Endothelial cell of umbilical vein (primary cell): ENCODE measurements at regions not wholly inside any gene's neighbourhood (a gene's known extent, or its start where the extent isn't known, plus 50 kb on each side); places are given as distances from the start of the nearest gene placed in this dataset.

Experiments
- BruUV-seq: library from RNA; stranded (reverse); fragments of 400-500 nt; replicated peaks from 2 replicates; lab custom pipeline; 2021; lab: Mats Ljungman, UMichigan
- CTCF ChIA-PET: fragments of 300-600, 350-600 bp; sonication (Branson Sonifier 250); formaldehyde crosslinking; loops from one replicate; lab custom pipeline; 2021; ENCODE audit warnings: antibody characterized with exemption, inconsistent platforms; lab: Charles Lee
- POLR2A ChIA-PET: fragments of 300-600, 350-600 bp; sonication (Branson Sonifier 250); formaldehyde crosslinking; loops from one replicate; lab custom pipeline; 2021; ENCODE audit warnings: antibody characterized with exemption, inconsistent platforms; lab: Charles Lee
- DNase-seq: peaks from one replicate; pipeline ENCODE4 v3.0.0-alpha.2; 2011; ENCODE audit warnings: low read depth, low spot score
- FAIRE-seq: peaks from 2 replicates; lab custom pipeline; 2011; peaks lifted over from hg19 to GRCh38; lab: Jason Lieb, UNC
- H2AFZ ChIP-seq: 2 replicates; pipeline ENCODE4 v1.6.0; 2012; ENCODE audit warnings: low read depth, low read length, control low read depth, inconsistent platforms
- H3K27ac ChIP-seq: 2 replicates; pipeline ENCODE4 v1.5.1; 2011; ENCODE audit warnings: low read depth, mild to moderate bottlenecking, control low read depth, low read length, moderate library complexity; ENCODE audit not compliant: insufficient read depth
- H3K27me3 ChIP-seq, 2 experiments: 2 replicates each; pipeline versions ENCODE4 v1.6.0 to v1.6.1; 2011; ENCODE audit warnings: low read length in 2 of 2, mixed read lengths in 1 of 2; ENCODE audit not compliant: control insufficient read depth in 2 of 2, insufficient read depth in 2 of 2
- H3K36me3 ChIP-seq, 2 experiments: 2 replicates in 1 of 2; 3 replicates in 1 of 2; pipeline ENCODE4 v1.5.1; 2011; ENCODE audit warnings: low read length in 2 of 2, mild to moderate bottlenecking in 1 of 2, moderate library complexity in 1 of 2; ENCODE audit not compliant: control insufficient read depth in 2 of 2, insufficient read depth in 2 of 2; ENCODE audit errors: extremely low read depth in 1 of 2
- H3K4me1 ChIP-seq: 3 replicates; pipeline ENCODE4 v1.5.1; 2011; ENCODE audit warnings: mild to moderate bottlenecking, low read length; ENCODE audit not compliant: control insufficient read depth, insufficient read depth; ENCODE audit errors: extremely low read depth
- H3K4me2 ChIP-seq: 2 replicates; pipeline ENCODE4 v1.6.1; 2011; ENCODE audit warnings: low read length, control low read depth, mixed read lengths; ENCODE audit not compliant: insufficient read depth
- H3K4me3 ChIP-seq, 3 experiments: fragments of 200-600 bp in 1 of 3; sonication (generic), shearing (Covaris generic) in 1 of 3; replicated peaks in 1 of 3; 2 replicates each; pipeline ENCODE4 v1.5.1; 2011 to 2016; ENCODE audit warnings: control low read depth in 3 of 3, low read length in 3 of 3, mild to moderate bottlenecking in 2 of 3, inconsistent platforms in 1 of 3, low read depth in 1 of 3, moderate library complexity in 1 of 3; ENCODE audit not compliant: insufficient read depth in 1 of 3
- H3K79me2 ChIP-seq: 2 replicates; pipeline ENCODE4 v1.6.0; 2012; ENCODE audit warnings: low read length, inconsistent platforms; ENCODE audit not compliant: control insufficient read depth, insufficient read depth
- H3K9ac ChIP-seq: replicated peaks from 2 replicates; pipeline ENCODE3; 2011; ENCODE audit warnings: low read length, control low read depth; ENCODE audit not compliant: insufficient read depth; ENCODE audit errors: extremely low read depth
- H3K9me1 ChIP-seq: replicated peaks from 3 replicates; pipeline ENCODE4 v1.6.0; 2011; ENCODE audit warnings: mild to moderate bottlenecking, low read length; ENCODE audit not compliant: control insufficient read depth, insufficient read depth; ENCODE audit errors: extremely low read depth
- H3K9me3 ChIP-seq: replicated peaks from 2 replicates; pipeline ENCODE4 v1.5.1; 2012; ENCODE audit warnings: low read length, inconsistent platforms; ENCODE audit not compliant: control insufficient read depth, insufficient read depth
- H4K20me1 ChIP-seq: replicated peaks from 2 replicates; pipeline ENCODE3; 2011; ENCODE audit warnings: mild to moderate bottlenecking, low read length; ENCODE audit not compliant: control insufficient read depth, insufficient read depth; ENCODE audit errors: extremely low read depth
- EZH2 ChIP-seq: IDR thresholded peaks from 2 replicates; pipeline ENCODE4 v1.6.1; 2012; ENCODE audit warnings: borderline replicate concordance, low read depth, mild to moderate bottlenecking, moderate library complexity, low read length, inconsistent platforms; ENCODE audit not compliant: severe bottlenecking
- FOS ChIP-seq: IDR thresholded peaks from 2 replicates; pipeline ENCODE4 v1.6.1; 2011; ENCODE audit warnings: mild to moderate bottlenecking, low read length, moderate library complexity, borderline replicate concordance; ENCODE audit not compliant: insufficient read depth
- GATA2 ChIP-seq: IDR thresholded peaks from 2 replicates; pipeline ENCODE4 v1.7.0; 2011; ENCODE audit warnings: low read depth, mild to moderate bottlenecking, moderate library complexity, mixed read lengths, low read length; ENCODE audit not compliant: insufficient read length, insufficient read depth
- JUN ChIP-seq: IDR thresholded peaks from 2 replicates; pipeline ENCODE4 v1.6.1; 2011; ENCODE audit warnings: borderline replicate concordance, low read depth; ENCODE audit not compliant: insufficient read length, insufficient read depth
- MYC ChIP-seq: IDR thresholded peaks from one replicate; pipeline ENCODE4 v1.6.1; 2011; ENCODE audit warnings: mild to moderate bottlenecking, low read depth, low read length
- POLR2A ChIP-seq: IDR thresholded peaks from 2 replicates; pipeline ENCODE4 v1.6.1; 2012; ENCODE audit warnings: low read depth, mild to moderate bottlenecking, control low read depth, low read length
- POLR2AphosphoS5 ChIP-seq: IDR thresholded peaks from 2 replicates; pipeline ENCODE4 v1.6.1; 2012; ENCODE audit warnings: low read depth, mild to moderate bottlenecking, control low read depth, low read length, moderate library complexity; ENCODE audit not compliant: insufficient read depth
- dilution Hi-C: fragments of 300-500 bp; cut with MboI; formaldehyde crosslinking; loops from one replicate; pipeline ENCODE4 v1.15.0; 2019; ENCODE audit warnings: low sequenced_read_pairs; ENCODE audit not compliant: extremely low pct_ligation_motif_present
- intact Hi-C: fragments of 100-400 bp; cut with micrococcal nuclease; formaldehyde crosslinking; loops from one replicate; pipeline ENCODE4 v1.10.0; 2022
- TF ChIP-seq, protein P1 (sequence below): IDR thresholded peaks from 2 replicates; pipeline ENCODE4 v1.6.1; 2011; ENCODE audit not compliant: insufficient read depth, insufficient read length
- TF ChIP-seq, protein P2 (sequence below), 2 donors: IDR thresholded peaks; 1 replicate in 1 of 2; 2 replicates in 1 of 2; pipeline ENCODE4 v1.5.1; 2011; ENCODE audit warnings: low read length in 2 of 2, mild to moderate bottlenecking in 2 of 2, moderate library complexity in 2 of 2, control low read depth in 1 of 2, inconsistent platforms in 1 of 2, low read depth in 1 of 2; ENCODE audit not compliant: insufficient read depth in 1 of 2; ENCODE audit errors: extremely low read depth in 1 of 2

DNA sequence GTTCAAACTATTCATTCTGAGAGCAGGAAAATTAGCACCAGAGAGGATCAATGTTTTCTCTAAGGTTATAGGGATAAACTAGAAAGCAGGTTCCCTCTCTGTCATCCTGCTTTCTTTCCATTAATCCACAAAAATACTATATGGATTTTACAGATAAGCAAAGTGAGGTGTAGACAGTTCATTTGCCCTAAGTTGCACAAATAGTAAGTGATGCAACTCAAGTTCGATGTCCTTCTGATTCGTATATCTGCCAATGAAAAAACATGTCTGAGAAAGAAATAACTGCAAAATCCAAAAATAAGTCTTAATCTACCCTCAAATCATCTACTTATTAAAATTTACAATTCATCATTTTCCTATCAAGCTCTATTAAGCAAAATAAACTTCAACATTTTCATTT is 254.6 kb upstream of the USP15 start:
- H3K27ac ChIP-seq, result no peak overlapping the region
- H3K4me1 ChIP-seq, result no peaks in the 10 kb centered on the region
- TF ChIP-seq FOS, result no peak
- TF ChIP-seq, protein P1, sequence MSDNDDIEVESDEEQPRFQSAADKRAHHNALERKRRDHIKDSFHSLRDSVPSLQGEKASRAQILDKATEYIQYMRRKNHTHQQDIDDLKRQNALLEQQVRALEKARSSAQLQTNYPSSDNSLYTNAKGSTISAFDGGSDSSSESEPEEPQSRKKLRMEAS, result no peak
- TF ChIP-seq POLR2A, result no peak
- TF ChIP-seq POLR2AphosphoS5, result no peak
- TF ChIP-seq, protein P2, sequence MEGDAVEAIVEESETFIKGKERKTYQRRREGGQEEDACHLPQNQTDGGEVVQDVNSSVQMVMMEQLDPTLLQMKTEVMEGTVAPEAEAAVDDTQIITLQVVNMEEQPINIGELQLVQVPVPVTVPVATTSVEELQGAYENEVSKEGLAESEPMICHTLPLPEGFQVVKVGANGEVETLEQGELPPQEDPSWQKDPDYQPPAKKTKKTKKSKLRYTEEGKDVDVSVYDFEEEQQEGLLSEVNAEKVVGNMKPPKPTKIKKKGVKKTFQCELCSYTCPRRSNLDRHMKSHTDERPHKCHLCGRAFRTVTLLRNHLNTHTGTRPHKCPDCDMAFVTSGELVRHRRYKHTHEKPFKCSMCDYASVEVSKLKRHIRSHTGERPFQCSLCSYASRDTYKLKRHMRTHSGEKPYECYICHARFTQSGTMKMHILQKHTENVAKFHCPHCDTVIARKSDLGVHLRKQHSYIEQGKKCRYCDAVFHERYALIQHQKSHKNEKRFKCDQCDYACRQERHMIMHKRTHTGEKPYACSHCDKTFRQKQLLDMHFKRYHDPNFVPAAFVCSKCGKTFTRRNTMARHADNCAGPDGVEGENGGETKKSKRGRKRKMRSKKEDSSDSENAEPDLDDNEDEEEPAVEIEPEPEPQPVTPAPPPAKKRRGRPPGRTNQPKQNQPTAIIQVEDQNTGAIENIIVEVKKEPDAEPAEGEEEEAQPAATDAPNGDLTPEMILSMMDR (IDR thresholded peaks at IDR 0.05; ENCODE audit: extremely low read depth in 1 of 2, insufficient read depth in 1 of 2, low read depth in 1 of 2, low read length in 2 of 2), result no peak
- no peak for TF ChIP-seq EZH2
- no peak for TF ChIP-seq MYC
- no peak for TF ChIP-seq GATA2
- no peak for TF ChIP-seq JUN
- dilution Hi-C loops, result no loop called here
- no peaks in the 10 kb centered on the region for H4K20me1 ChIP-seq
- H3K9ac ChIP-seq, result no peak overlapping the region
- H3K4me3 ChIP-seq, result no peak overlapping the region
- H3K4me2 ChIP-seq, result no peak overlapping the region
- no peaks in the 10 kb centered on the region for H3K9me1 ChIP-seq
- H3K27me3 ChIP-seq, result no peaks in the 10 kb centered on the region
- intact Hi-C loops, result loop anchor here (1.0 kb wide), 1 partner anchor 187 kb away; a partner anchor contains a TSS
- no peak for FAIRE-seq
- CTCF ChIA-PET, result interaction anchor here (0.8 to 1.1 kb wide), 4 partner anchors 188 to 1899 kb away, joined by 3 to 4 read pairs (median 3); no protein-coding TSS in a partner anchor
- H3K79me2 ChIP-seq, result no peaks in the 10 kb centered on the region
- no peaks in the 10 kb centered on the region for H3K36me3 ChIP-seq
- POLR2A ChIA-PET, result no interaction called here
- no peaks in the 10 kb centered on the region for H3K9me3 ChIP-seq
- no peak for DNase-seq
- no TSS peak for BruUV-seq
- no peak overlapping the region for H2AFZ ChIP-seq
